Osteoblast (primary cell): ENCODE measurements at regions not wholly inside any gene's neighbourhood (a gene's known extent, or its start where the extent isn't known, plus 50 kb on each side); places are given as distances from the start of the nearest gene placed in this dataset.

Experiments
- DNase-seq: peaks from one replicate; pipeline ENCODE4 v3.0.0; 2011; ENCODE audit warnings: low spot score, mixed read lengths; ENCODE audit not compliant: insufficient read length; ENCODE audit errors: missing footprints
- H2AFZ ChIP-seq: 2 replicates; pipeline ENCODE4 v1.6.0; 2011; ENCODE audit warnings: mild to moderate bottlenecking, low read length
- H3K27ac ChIP-seq: 2 replicates; pipeline ENCODE4 v1.5.1; 2011; ENCODE audit warnings: mild to moderate bottlenecking, low read depth, low read length, moderate library complexity
- H3K27me3 ChIP-seq: 2 replicates; pipeline ENCODE4 v1.6.0; 2012; ENCODE audit warnings: mild to moderate bottlenecking, control low read depth, inconsistent platforms, low read length, moderate library complexity; ENCODE audit not compliant: insufficient read depth
- H3K36me3 ChIP-seq: 2 replicates; pipeline ENCODE4 v1.5.1; 2011; ENCODE audit warnings: mild to moderate bottlenecking, low read length, control low read depth, moderate library complexity; ENCODE audit not compliant: insufficient read depth
- H3K4me1 ChIP-seq: 2 replicates; pipeline ENCODE4 v1.5.1; 2011; ENCODE audit warnings: mild to moderate bottlenecking, low read length, control low read depth, moderate library complexity; ENCODE audit not compliant: insufficient read depth
- H3K4me2 ChIP-seq: 2 replicates; pipeline ENCODE4 v1.6.0; 2011; ENCODE audit warnings: mild to moderate bottlenecking, low read length; ENCODE audit not compliant: insufficient read depth
- H3K4me3 ChIP-seq: fragments of 200-600 bp; sonication (generic); 3 replicates; pipeline ENCODE4 v1.5.1; 2012; ENCODE audit warnings: mild to moderate bottlenecking, low read length, inconsistent platforms; ENCODE audit not compliant: insufficient read depth
- H3K79me2 ChIP-seq: 2 replicates; pipeline ENCODE4 v1.6.0; 2012; ENCODE audit warnings: mild to moderate bottlenecking, low read length, control low read depth, inconsistent platforms; ENCODE audit not compliant: insufficient read depth
- H3K9me3 ChIP-seq: 2 replicates; pipeline ENCODE4 v1.5.1; 2011; ENCODE audit warnings: low read depth, low read length, control low read depth
- H4K20me1 ChIP-seq: 2 replicates; pipeline ENCODE4 v1.6.0; 2012; ENCODE audit warnings: mild to moderate bottlenecking, low read length, control low read depth; ENCODE audit not compliant: insufficient read depth
- CTCF ChIP-seq: IDR thresholded peaks from 2 replicates; pipeline ENCODE4 v1.5.1; 2011; ENCODE audit warnings: mild to moderate bottlenecking, low read depth, low read length, moderate library complexity; ENCODE audit errors: extremely low read depth

GRCh38 chr4:44070843-44071242 lies 377.8 kb downstream of the KCTD8 start:
- no peak overlapping the region for H3K27ac ChIP-seq
- peaks cover 3% of the 10 kb centered on the region for H3K9me3 ChIP-seq
- H3K4me2 ChIP-seq = no peak overlapping the region
- H3K27me3 ChIP-seq = no peaks in the 10 kb centered on the region
- no peaks in the 10 kb centered on the region for H3K36me3 ChIP-seq
- H3K4me1 ChIP-seq = no peaks in the 10 kb centered on the region
- no peak overlapping the region for H2AFZ ChIP-seq
- no peak overlapping the region for H3K4me3 ChIP-seq
- no peaks in the 10 kb centered on the region for H4K20me1 ChIP-seq
- no peak for TF ChIP-seq CTCF
- H3K79me2 ChIP-seq = no peaks in the 10 kb centered on the region
- DNase-seq = no peak

- no peaks in the 10 kb centered on the region for H3K27me3 ChIP-seq
- H3K4me3 ChIP-seq = no peak overlapping the region
- TF ChIP-seq CTCF = no peak
- H4K20me1 ChIP-seq = no peaks in the 10 kb centered on the region
- no peak for DNase-seq
- no peak overlapping the region for H3K27ac ChIP-seq
- H2AFZ ChIP-seq = no peak overlapping the region
- no peak overlapping the region for H3K4me2 ChIP-seq
- no peaks in the 10 kb centered on the region for H3K79me2 ChIP-seq
- no peaks in the 10 kb centered on the region for H3K36me3 ChIP-seq
- no peaks in the 10 kb centered on the region for H3K4me1 ChIP-seq
- H3K9me3 ChIP-seq = peaks cover 3% of the 10 kb centered on the region
These were observed 376.4 kb downstream of the KCTD8 start for GRCh38 chr4:44071959-44072955.

GRCh38 chr4:44086753-44087152 lies 361.9 kb downstream of the KCTD8 start:
- H3K27ac ChIP-seq = no peak overlapping the region
- no peaks in the 10 kb centered on the region for H3K9me3 ChIP-seq
- H3K4me1 ChIP-seq = no peaks in the 10 kb centered on the region
- no peaks in the 10 kb centered on the region for H3K36me3 ChIP-seq
- no peak overlapping the region for H2AFZ ChIP-seq
- no peaks in the 10 kb centered on the region for H4K20me1 ChIP-seq
- no peak overlapping the region for H3K4me2 ChIP-seq
- DNase-seq = no peak
- no peaks in the 10 kb centered on the region for H3K79me2 ChIP-seq
- H3K4me3 ChIP-seq = no peak overlapping the region
- H3K27me3 ChIP-seq = no peaks in the 10 kb centered on the region
- no peak for TF ChIP-seq CTCF

DNA sequence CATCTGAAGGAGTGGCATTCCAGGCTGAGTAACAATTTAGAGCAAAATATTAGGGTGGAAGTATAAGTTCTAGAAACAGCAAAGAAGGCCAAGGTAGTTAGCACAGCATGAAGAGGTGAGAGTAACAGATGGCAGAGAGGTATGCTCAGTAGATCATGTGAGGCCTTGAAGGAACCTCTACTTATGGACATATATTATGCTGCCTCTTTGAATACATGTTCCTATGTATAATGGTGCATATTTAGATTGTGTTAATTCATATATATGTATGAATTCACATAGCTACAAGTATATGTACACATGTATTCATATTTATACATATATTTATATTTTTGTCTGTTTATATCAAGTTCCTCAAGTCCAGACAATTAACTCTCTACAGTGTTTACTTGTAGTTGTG lies 355.2 kb downstream of the KCTD8 start:
- TF ChIP-seq CTCF = no peak

More for the DNA sequence above, 355.2 kb downstream of the KCTD8 start:
- Histone ChIP-seq H3K27me3 (no peaks in the 10 kb centered on the region), H3K36me3 (no peaks in the 10 kb centered on the region), H3K27ac (no peak overlapping the region), H3K9me3 (no peaks in the 10 kb centered on the region), H4K20me1 (no peaks in the 10 kb centered on the region), H3K79me2 (no peaks in the 10 kb centered on the region), H3K4me3 (no peak overlapping the region), H3K4me1 (no peaks in the 10 kb centered on the region), H2AFZ (no peak overlapping the region), H3K4me2 (no peak overlapping the region)
- DNase-seq = no peak
